PFSK-1 (cell line): ENCODE measurements at regions not wholly inside any gene's neighbourhood (a gene's known extent, or its start where the extent isn't known, plus 50 kb on each side); places are given as distances from the start of the nearest gene placed in this dataset.

Experiments
- FOXP2 ChIP-seq: optimal IDR thresholded peaks from 2 replicates; pipeline ENCODE3; 2011; ENCODE audit warnings: borderline replicate concordance, control low read depth, inconsistent platforms; ENCODE audit not compliant: insufficient read depth; ENCODE audit errors: extremely low read length, extremely low read depth
- POLR2AphosphoS5 ChIP-seq: IDR thresholded peaks from 2 replicates; pipeline ENCODE4 v1.6.1; 2012; ENCODE audit warnings: low read depth, mild to moderate bottlenecking, control low read depth, low read length, moderate library complexity
- REST ChIP-seq, 2 experiments: IDR thresholded peaks; 2 replicates each; pipeline versions ENCODE4 v1.6.1 to v1.8.0; 2011 to 2012; ENCODE audit warnings: low read depth in 2 of 2, low read length in 2 of 2, control low read depth in 1 of 2, inconsistent platforms in 1 of 2, mild to moderate bottlenecking in 1 of 2, moderate library complexity in 1 of 2; ENCODE audit not compliant: insufficient read depth in 1 of 2
- SIN3A ChIP-seq: IDR thresholded peaks from 2 replicates; pipeline ENCODE4 v1.6.1; 2012; ENCODE audit warnings: mild to moderate bottlenecking, low read length, moderate library complexity, borderline replicate concordance; ENCODE audit not compliant: insufficient read depth
- TAF1 ChIP-seq: IDR thresholded peaks from 2 replicates; pipeline ENCODE4 v1.6.1; 2012; ENCODE audit warnings: low read length, control low read depth, borderline replicate concordance; ENCODE audit not compliant: insufficient read depth

- no peak for TF ChIP-seq REST (IDR thresholded peaks at IDR 0.05; ENCODE audit: insufficient read depth in 1 of 2, low read depth in 2 of 2, low read length in 2 of 2)
- TF ChIP-seq FOXP2: no peak
- no peak for TF ChIP-seq TAF1
- no peak for TF ChIP-seq POLR2AphosphoS5
- no peak for TF ChIP-seq SIN3A
Observed at GRCh38 chr6:105991561-105992314, 94.4 kb upstream of the PRDM1 start.

GRCh38 chr6:105990151-105990550 lies 96.0 kb upstream of the PRDM1 start:
- TF ChIP-seq TAF1 (no peak), FOXP2 (no peak), REST (IDR thresholded peaks at IDR 0.05; ENCODE audit: insufficient read depth in 1 of 2, low read depth in 2 of 2, low read length in 2 of 2) (no peak), POLR2AphosphoS5 (no peak), SIN3A (no peak)

- TF ChIP-seq REST (IDR thresholded peaks at IDR 0.05; ENCODE audit: insufficient read depth in 1 of 2, low read depth in 2 of 2, low read length in 2 of 2): no peak
- TF ChIP-seq TAF1: no peak
- TF ChIP-seq SIN3A: no peak
- no peak for TF ChIP-seq POLR2AphosphoS5
- TF ChIP-seq FOXP2: no peak
Observed at GRCh38 chr6:105988812-105989577, 97.1 kb upstream of the PRDM1 start.

GRCh38 chr6:105988321-105988720 lies 97.8 kb upstream of the PRDM1 start:
- TF ChIP-seq TAF1 (no peak), POLR2AphosphoS5 (no peak), FOXP2 (no peak), SIN3A (no peak), REST (IDR thresholded peaks at IDR 0.05; ENCODE audit: insufficient read depth in 1 of 2, low read depth in 2 of 2, low read length in 2 of 2) (no peak)

GRCh38 chr6:105987516-105987915 lies 98.6 kb upstream of the PRDM1 start:
- TF ChIP-seq SIN3A: no peak
- no peak for TF ChIP-seq TAF1
- no peak for TF ChIP-seq REST (IDR thresholded peaks at IDR 0.05; ENCODE audit: insufficient read depth in 1 of 2, low read depth in 2 of 2, low read length in 2 of 2)
- TF ChIP-seq POLR2AphosphoS5: no peak
- TF ChIP-seq FOXP2: no peak
